ENCODE measurements at regions not wholly inside any gene's neighbourhood (a gene's known extent, or its start where the extent isn't known, plus 50 kb on each side); places are given as distances from the start of the nearest gene placed in this dataset.
"Not testable (repeated sequence)": the region's sequence is repeated elsewhere in the genome, so short reads cannot be mapped to it uniquely, and the experiment has no call there.

- no peak for DNase-seq
Observed at GRCh38 chr7:42720991-42721796, 190.7 kb downstream of the C7orf25 start.

GRCh38 chr7:42720012-42720411 is 191.9 kb downstream of the C7orf25 start:
- no peak for DNase-seq

- DNase-seq = not testable (repeated sequence)
Observed at GRCh38 chr7:42718466-42718865, 193.4 kb downstream of the C7orf25 start.

- DNase-seq = no peak
Observed at GRCh38 chr7:42714356-42714755, 197.5 kb downstream of the C7orf25 start.

- DNase-seq = no peak
Observed at GRCh38 chr7:42709284-42709683, 202.6 kb downstream of the C7orf25 start.

GRCh38 chr7:42704710-42705109 is 207.2 kb downstream of the C7orf25 start:
- DNase-seq = no peak

GRCh38 chr7:42702647-42703046 is 209.2 kb downstream of the C7orf25 start:
- DNase-seq = no peak

GRCh38 chr7:42700406-42701327 is 211.2 kb downstream of the C7orf25 start:
- no peak for DNase-seq

GRCh38 chr7:42699380-42700178 is 212.3 kb downstream of the C7orf25 start:
- DNase-seq = no peak

GRCh38 chr7:42698600-42699374 is 213.1 kb downstream of the C7orf25 start:
- DNase-seq = no peak

GRCh38 chr7:42694894-42695507 is 216.9 kb downstream of the C7orf25 start:
- no peak for DNase-seq

- no peak for DNase-seq
Observed at GRCh38 chr7:42693722-42694121, 218.1 kb downstream of the C7orf25 start.

- DNase-seq = no peak
Observed at GRCh38 chr7:42692621-42693020, 219.2 kb downstream of the C7orf25 start.

- no peak for DNase-seq
Observed at GRCh38 chr7:42690794-42691639, 220.9 kb downstream of the C7orf25 start.

- no peak for DNase-seq
Observed at GRCh38 chr7:42689626-42690025, 222.2 kb downstream of the C7orf25 start.

- no peak for DNase-seq
Observed at GRCh38 chr7:42688056-42688371, 223.9 kb downstream of the C7orf25 start.

GRCh38 chr7:42687211-42688055 is 224.4 kb downstream of the C7orf25 start:
- DNase-seq = no peak

GRCh38 chr7:42686594-42687156 is 225.2 kb downstream of the C7orf25 start:
- DNase-seq = no peak

GRCh38 chr7:42685911-42686310 is 226.0 kb downstream of the C7orf25 start:
- DNase-seq = no peak

All from NCI-H1092 (cell line).